Tibial nerve (tissue), 4 donors: ENCODE measurements at regions not wholly inside any gene's neighbourhood (a gene's known extent, or its start where the extent isn't known, plus 50 kb on each side); places are given as distances from the start of the nearest gene placed in this dataset.

ENCODE experiments used
- CTCF ChIP-seq, 5 experiments: fragments of 200-600 bp in 3 of 5; fragments of 450-650 bp in 2 of 5; sonication (generic) in 3 of 5; IDR thresholded peaks; one replicate each; pipeline ENCODE4 v1.5.1; 2016 to 2019; ENCODE audit warnings: antibody characterized with exemption in 5 of 5, mild to moderate bottlenecking in 3 of 5, moderate library complexity in 2 of 5
- EP300 ChIP-seq, 2 donors: sonication (generic); formaldehyde crosslinking; IDR thresholded peaks; one replicate each; pipeline ENCODE4 v1.6.1; 2017; ENCODE audit warnings: antibody characterized with exemption in 2 of 2, mild to moderate bottlenecking in 1 of 2
- POLR2A ChIP-seq, 2 donors: fragments of 450-650 bp; IDR thresholded peaks; one replicate each; pipeline ENCODE4 v1.6.1; 2017; ENCODE audit warnings: antibody characterized with exemption in 2 of 2, mild to moderate bottlenecking in 2 of 2, moderate library complexity in 2 of 2

GRCh38 chr3:152048831-152049230 lies 175.4 kb downstream of the SUCNR1 start:
- TF ChIP-seq CTCF (IDR thresholded peaks at IDR 0.05) (no peak), POLR2A (IDR thresholded peaks at IDR 0.05) (no peak), EP300 (IDR thresholded peaks at IDR 0.05) (no peak)
